GM12872 (cell line): ENCODE measurements at regions not wholly inside any gene's neighbourhood (a gene's known extent, or its start where the extent isn't known, plus 50 kb on each side); places are given as distances from the start of the nearest gene placed in this dataset.

Experiments used
- TF ChIP-seq, protein P1 (sequence below): IDR thresholded peaks from 3 replicates; pipeline ENCODE4 v1.5.1; 2011; ENCODE audit warnings: low read depth, mild to moderate bottlenecking, low read length, moderate library complexity; ENCODE audit not compliant: insufficient read depth

DNA sequence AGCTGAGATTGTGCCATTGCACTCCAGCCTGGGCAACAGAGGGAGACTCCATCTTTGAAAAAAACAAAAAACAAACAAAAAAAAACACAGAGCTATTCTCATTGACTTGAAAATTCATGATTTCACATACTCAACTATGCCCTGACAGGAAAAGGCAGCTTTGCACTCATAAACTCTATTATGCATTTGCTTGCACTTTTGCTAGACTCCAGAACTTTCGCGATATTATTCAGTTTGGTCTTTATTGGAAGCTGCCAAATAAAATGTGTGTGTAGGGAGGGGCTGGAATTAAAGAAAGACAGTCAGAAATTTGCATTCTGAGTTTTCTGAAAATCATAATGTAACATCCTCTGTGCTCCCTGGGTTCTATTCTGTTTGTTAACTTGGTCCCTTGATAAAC lies 635.1 kb upstream of the KLF12 start:
- TF ChIP-seq, protein P1, sequence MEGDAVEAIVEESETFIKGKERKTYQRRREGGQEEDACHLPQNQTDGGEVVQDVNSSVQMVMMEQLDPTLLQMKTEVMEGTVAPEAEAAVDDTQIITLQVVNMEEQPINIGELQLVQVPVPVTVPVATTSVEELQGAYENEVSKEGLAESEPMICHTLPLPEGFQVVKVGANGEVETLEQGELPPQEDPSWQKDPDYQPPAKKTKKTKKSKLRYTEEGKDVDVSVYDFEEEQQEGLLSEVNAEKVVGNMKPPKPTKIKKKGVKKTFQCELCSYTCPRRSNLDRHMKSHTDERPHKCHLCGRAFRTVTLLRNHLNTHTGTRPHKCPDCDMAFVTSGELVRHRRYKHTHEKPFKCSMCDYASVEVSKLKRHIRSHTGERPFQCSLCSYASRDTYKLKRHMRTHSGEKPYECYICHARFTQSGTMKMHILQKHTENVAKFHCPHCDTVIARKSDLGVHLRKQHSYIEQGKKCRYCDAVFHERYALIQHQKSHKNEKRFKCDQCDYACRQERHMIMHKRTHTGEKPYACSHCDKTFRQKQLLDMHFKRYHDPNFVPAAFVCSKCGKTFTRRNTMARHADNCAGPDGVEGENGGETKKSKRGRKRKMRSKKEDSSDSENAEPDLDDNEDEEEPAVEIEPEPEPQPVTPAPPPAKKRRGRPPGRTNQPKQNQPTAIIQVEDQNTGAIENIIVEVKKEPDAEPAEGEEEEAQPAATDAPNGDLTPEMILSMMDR, result no peak

DNA sequence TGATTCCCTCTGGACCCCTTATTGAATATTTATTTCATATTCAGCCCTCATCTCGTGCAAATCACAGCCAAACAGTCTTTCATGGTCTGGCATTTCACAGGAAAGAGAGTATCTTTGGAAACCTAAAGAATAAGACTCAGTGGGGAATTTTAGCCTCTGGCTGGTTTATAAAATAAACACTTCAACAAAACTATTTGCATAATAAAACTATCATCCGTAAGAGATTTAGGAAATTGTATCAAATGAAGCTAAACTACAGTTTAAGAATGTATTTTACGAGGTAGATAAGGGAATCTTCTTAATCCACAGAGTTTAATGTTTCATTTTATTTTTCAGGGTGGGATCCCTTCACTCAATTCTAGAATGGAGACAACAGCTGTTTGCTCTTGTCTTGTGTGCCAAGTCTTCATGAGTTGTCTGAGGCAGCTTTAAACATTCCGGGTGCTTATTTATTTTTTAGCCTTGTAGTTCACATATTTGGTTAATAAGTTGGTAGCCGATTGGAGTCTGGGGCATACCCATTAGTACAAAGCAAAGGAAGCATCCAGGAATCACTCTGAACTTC lies 634.4 kb upstream of the KLF12 start:
- TF ChIP-seq, protein P1, result no peak

DNA sequence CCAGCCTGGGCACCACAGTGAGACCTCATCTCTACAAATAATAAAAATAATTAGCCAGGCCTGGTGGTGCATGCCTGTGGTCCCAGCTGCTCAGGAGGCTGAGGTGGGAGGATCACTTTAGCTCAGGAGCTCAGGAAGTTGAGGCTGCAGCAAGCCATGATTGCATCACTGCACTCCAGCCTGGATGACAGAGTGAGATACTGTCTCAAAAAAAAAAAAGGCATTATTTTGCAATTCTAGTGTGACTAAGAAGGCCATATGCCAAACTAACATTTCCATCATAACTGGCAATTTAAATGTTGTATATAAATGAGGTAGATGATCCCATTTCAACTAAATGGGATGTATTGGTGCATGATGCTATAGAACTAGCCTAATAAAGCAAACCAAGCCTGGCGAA lies 632.8 kb upstream of the KLF12 start:
- TF ChIP-seq, protein P1, result no peak

DNA sequence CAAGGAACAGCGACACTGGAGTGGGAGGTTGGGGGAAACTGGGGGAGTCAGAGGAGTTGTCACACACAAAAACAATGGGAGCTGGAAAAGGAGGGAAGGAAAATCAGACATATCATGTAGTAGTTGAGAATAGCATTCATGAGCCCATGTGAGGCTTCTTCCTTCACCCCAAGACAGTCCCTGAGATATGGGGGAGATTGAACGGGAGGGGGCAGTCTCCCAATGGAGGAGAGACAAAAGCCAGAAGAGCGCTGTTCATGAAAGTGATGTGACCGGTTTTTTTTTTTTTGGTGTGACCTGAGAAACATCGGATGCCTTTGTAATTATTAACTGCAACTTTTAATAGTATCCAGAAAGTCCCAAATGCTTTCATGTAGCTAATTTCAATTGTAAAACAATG lies 631.8 kb upstream of the KLF12 start:
- TF ChIP-seq, protein P1, result no peak

DNA sequence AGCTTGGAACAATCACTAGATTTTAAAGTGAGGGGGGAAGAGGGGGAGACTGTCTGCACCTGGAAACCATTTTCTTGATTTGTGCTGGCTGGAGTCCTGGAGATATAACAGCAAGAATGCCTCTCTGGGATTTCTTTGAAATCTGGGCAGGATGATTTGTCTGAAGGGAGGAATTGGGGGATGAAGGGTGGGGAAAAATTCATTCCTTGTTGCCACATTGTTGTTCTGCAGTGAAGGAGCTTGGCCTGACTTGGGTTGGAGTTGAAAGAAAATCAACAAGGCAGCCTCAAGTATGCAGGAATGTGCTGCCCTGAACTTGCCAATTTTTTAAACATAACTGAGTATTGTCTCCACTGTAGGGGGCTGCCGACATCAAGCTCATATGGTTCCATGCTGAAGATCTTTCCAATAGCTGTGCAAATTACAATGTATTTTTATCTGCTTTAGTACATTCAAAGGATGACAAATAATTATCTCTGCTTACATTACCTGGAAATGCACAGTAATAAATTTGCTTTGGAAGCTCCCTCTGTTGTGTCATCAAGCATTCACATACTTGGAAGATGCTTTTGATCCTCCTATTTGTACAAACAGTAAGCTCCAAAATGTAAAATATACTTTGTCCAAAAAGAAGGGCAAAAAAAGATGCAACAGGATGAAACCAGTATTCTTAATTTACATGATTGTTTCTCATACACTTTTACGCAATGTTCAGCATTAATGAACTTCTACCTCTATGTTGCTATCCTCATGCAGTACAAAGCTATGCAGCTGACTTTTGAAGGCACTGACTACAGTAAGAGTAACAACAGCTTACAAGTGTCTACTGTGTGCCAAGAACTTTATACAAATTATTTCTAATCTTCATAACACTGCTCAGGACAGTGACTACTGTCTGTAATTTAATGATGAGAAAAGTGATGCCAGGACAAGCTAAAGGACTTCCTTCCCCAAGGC lies 627.9 kb upstream of the KLF12 start:
- TF ChIP-seq, protein P1, result no peak

DNA sequence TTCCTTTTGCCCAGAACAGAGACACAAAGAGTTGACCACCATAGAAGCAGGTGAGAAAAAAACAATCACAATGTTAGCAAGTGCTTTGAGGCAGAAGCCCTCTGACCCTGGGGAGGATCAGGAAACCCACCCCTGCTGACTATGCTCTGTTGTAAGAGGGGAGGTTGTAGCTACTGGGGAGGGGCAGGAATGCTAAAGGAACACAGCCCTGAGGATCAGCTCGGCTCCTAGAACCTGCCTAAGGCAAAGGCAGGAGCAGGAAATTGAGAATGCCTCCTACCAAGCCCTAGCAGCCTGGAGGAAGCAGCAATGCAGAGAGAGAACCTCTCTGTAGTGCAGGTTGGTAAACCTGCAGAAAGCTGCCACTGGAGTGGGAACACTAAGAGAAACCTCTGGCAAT lies 624.0 kb upstream of the KLF12 start:
- TF ChIP-seq, protein P1, result no peak

DNA sequence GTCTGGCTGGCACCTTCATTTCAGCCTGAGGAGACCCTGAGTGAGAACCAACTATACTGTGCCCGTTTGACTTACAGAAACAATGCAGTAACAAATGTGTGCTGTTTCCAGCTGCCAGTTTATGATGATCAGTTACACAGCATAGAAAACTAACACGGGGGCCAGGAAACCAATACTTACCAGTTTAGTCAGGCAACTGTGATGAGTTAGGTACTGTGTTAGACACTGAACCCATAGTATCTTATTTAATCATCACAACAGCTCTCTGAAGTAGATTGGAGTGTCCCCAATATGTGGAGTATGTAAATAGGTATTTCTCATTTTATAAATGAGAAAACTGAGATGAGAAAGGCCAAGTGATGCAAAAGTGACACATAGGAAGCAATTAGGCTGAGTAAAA lies 620.9 kb upstream of the KLF12 start:
- TF ChIP-seq, protein P1, result no peak
